Stimulated activated CD4-positive, alpha-beta T cell treated with anti-CD3 and anti-CD28 coated beads, TNF-alpha, amount 100 ng/mL, for 1 hour (primary cell): ENCODE measurements at regions not wholly inside any gene's neighbourhood (a gene's known extent, or its start where the extent isn't known, plus 50 kb on each side); places are given as distances from the start of the nearest gene placed in this dataset.
"Not testable (repeated sequence)": the region's sequence is repeated elsewhere in the genome, so short reads cannot be mapped to it uniquely, and the experiment has no call there.

Source experiments
- DNase-seq, 3 donors: peaks; one replicate each; pipeline ENCODE4 v3.0.0-alpha.2; 2020; ENCODE audit warnings: low read depth in 3 of 3, low spot score in 1 of 3

GRCh38 chr3:110579840-110580550, 491.6 kb upstream of the NECTIN3 start:
- no peak for DNase-seq

DNA sequence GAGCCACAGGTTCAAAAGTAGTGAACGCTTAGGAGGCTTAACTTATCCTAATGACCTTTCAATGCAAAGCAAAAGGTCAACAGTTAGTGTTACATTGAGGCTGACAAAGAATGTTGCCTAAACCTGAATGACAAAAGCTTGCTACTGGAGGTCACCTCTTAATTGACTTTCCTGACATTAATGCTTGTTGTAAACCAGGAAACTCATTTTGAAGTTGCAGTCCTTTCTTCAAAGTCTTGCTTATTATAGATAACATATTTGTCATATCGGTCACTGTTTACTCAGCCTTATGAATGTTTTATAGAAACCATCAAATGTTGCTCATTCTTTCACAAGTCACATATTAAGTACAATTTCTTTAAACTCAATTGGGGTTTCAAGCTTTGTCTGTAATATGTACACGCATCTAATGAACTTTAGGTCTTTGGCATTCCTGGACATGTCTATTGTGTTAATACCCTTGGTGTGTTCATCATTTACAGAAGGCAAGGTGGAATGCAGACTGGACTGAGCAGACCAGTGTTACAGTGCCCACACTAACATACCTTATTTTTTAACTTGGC, 488.2 kb upstream of the NECTIN3 start:
- DNase-seq: no peak

- no peak for DNase-seq
Measured at GRCh38 chr3:110588906-110589305, 482.7 kb upstream of the NECTIN3 start.

GRCh38 chr3:110589341-110589740, 482.3 kb upstream of the NECTIN3 start:
- DNase-seq: no peak

GRCh38 chr3:110593749-110594148, 477.9 kb upstream of the NECTIN3 start:
- DNase-seq: no peak

- DNase-seq: no peak
Measured at GRCh38 chr3:110598847-110599490, 472.6 kb upstream of the NECTIN3 start.

- no peak for DNase-seq
Measured at GRCh38 chr3:110608566-110608965, 463.1 kb upstream of the NECTIN3 start.

- no peak for DNase-seq
Measured at GRCh38 chr3:110612045-110612444, 459.6 kb upstream of the NECTIN3 start.

DNA sequence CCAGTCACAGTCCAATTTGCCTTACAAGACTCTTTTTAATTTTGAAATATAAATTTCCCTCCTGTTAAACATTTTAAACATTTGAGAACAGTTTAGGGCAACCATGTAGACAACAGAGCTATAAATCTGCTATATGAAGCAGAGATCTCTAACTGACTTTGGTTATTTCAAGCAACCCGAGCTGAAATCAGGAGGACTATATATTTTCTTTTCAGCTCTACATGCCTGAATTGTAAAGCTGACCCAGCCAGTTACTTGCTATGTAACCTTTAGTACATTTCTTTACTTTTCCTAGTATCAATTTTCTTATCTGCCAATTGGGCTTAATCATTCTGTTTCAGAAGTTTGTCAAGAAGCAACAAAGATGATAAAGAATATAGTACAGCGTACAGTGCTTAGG, 457.4 kb upstream of the NECTIN3 start:
- no peak for DNase-seq

- DNase-seq: no peak
Measured at GRCh38 chr3:110615454-110615853, 456.2 kb upstream of the NECTIN3 start.

DNA sequence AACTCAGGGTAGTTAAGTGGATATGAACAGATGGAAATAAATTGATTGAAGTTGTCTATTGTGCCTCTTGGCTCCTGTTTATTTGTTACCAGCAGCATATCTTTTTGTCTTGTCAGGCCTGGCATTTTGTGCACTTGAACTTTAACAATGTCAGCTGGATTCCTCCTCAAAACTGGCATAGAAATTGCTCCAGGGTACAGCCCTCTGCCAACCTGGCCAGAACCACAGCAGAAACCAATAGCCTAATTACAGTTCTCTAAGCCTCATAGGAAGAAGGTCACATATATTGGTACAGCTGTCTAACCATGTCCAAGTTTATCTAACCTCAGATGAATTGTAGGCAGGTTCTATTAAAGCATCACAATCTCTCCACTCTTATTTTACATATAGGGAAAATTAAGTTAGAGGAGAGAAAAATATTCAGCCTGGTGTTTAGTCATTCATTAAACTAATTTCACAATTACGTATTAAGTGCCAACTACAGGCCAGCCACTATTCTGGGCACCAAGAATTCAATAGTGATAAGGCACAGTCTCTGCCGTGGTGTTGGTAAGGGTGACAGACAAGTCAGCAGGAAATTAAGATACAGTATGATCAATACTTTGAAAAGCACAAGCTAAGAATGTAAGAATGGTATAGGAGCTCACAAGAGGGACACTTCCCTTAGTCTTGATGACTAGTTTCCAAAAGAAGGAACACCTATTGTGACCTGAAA, 452.9 kb upstream of the NECTIN3 start:
- DNase-seq: no peak

DNA sequence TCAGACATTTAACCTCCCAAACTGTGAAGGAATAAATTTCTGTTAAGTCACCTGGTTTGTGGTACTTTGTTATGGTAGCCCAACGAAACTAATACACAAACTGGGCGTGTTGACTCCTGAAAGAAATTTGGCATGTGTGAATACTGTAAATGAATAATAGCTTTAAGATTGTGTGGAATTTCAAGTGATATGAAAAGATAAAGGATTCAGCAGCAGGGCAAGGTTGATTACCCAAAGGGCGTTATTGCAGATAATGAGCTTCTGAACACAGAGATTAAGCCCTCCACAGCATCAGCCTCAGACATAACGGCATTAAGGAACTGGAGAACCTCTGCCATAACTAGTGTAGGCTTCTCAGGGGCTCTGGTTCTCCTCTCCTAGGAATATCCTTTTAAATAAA, 451.5 kb upstream of the NECTIN3 start:
- no peak for DNase-seq

- DNase-seq: no peak
Measured at GRCh38 chr3:110623571-110623970, 448.0 kb upstream of the NECTIN3 start.

DNA sequence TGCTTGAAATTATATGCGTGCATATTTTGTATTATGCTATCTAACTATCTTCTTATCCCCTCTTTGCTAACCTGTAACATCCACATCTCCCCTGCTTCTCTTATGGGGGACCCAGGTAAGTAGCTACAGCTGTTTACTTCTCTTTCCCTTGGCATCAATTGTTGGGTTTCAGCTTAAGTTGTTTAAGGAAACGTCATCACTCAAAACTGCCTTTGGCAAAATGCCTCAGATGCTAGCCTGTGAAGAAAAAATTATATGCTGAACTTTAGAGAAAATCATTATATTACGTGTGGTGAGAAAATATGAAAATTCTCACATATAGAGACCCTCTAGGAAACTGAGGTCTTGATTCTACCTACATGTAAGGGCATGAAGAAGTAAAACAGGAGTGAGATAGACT, 447.0 kb upstream of the NECTIN3 start:
- no peak for DNase-seq

DNA sequence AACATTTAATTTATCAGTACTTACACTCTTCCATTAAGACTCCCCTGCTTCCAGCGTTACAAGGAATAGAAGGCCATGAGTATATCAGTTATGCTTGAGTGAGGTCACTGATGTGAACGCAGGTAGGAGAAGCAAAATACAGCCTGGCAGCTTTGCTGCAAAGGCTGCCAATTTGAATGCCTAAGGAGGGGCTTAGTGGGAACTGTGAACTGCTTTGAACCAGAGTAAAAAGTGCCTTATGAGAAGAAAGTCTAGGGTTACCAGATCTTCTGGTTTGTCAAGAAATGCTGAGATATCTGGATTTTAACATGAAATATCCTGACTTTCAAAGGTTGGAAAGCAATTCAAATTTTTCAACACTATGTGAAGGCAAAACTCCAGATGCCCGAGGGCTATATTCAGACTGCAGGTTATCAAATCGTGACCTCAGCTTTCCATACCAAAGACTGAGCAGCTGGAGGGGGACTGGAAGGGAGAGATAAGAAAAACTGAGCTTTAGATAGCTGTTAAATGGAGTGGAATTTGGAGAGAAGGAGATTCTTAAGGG, 446.3 kb upstream of the NECTIN3 start:
- DNase-seq: no peak

DNA sequence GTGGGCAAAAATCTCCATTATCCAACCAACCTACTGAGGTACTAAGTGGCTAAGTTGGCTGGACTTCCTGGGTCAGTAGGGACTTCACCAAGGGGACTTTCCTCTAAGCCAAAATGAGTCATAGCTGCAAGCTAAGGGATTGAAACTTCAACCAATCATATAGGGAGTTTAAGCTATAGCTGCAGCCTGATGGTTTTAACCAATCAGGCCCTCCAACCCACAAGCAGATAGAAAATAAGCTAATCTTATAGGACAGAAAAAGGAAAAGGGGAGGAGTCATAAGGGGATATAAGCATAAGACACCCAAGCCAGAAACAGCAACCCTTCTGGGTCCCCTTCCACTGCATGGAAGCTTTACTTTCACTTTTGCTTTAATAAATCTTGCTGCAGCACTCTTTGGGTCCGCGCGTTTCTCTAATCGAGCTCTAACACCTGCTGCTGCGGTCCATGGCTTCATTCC, 444.9 kb upstream of the NECTIN3 start:
- not testable (repeated sequence) for DNase-seq

- no peak for DNase-seq
Measured at GRCh38 chr3:110628650-110629301, 442.8 kb upstream of the NECTIN3 start.

GRCh38 chr3:110629917-110630316, 441.7 kb upstream of the NECTIN3 start:
- DNase-seq: no peak

DNA sequence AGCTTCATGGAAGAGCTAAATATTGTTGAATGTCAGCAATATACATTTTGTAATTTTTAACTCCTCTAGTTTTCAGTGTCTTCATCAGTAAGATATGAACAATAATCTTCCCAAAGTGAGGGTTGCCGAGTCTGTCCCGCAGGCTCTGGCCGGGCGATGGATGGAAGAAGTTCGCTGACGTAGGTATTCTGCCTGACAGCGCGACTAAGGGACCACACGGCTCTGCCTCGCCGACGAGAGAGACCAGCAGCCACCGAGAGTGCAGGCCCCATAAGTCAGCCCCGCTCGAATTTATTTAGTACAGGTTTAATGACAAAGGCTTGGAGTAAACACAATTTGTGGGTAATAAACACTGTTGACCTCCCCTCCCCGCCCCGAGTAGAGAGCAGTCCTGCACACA, 427.4 kb upstream of the NECTIN3 start:
- DNase-seq: no peak

DNA sequence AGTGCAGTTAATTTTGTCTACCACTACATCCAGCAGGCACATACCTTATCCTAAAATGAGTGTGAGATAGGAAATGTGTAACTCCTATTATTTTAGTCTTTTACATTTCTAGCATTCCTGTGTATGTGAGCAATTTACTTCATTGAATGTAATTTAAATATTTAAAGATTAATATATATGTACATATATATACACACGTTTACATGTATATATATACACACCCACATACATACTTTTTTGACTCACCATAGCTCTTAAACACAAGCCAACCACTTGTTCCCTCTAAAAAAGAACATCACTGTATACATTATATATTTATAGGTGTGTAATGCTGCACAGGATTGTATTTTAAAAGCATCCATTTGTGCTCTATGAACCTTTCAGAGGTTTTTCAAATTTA, 425.6 kb upstream of the NECTIN3 start:
- DNase-seq: no peak

- no peak for DNase-seq
Measured at GRCh38 chr3:110646496-110646895, 425.1 kb upstream of the NECTIN3 start.
